Smooth muscle cell (in vitro differentiated cells): ENCODE measurements at regions not wholly inside any gene's neighbourhood (a gene's known extent, or its start where the extent isn't known, plus 50 kb on each side); places are given as distances from the start of the nearest gene placed in this dataset.

ENCODE experiments used
- DNase-seq: peaks from one replicate; lab custom pipeline; 2025; ENCODE audit not compliant: unreplicated experiment; lab: John Stamatoyannopoulos, UW
- H2AFZ ChIP-seq: fragments of 200-600 bp; sonication (generic); 2 replicates; pipeline ENCODE4 v1.6.0; 2016; ENCODE audit warnings: antibody characterized with exemption, low read depth, mild to moderate bottlenecking
- H3F3A ChIP-seq: fragments of 200-600 bp; sonication (generic); 2 replicates; pipeline ENCODE4 v1.6.0; 2017; ENCODE audit warnings: antibody characterized with exemption, low read depth
- H3K27ac ChIP-seq: fragments of 200-600 bp; sonication (generic); 2 replicates; pipeline ENCODE4 v1.5.1; 2016; ENCODE audit warnings: low read depth, mild to moderate bottlenecking
- H3K27me3 ChIP-seq: fragments of 200-600 bp; sonication (generic); 2 replicates; pipeline ENCODE4 v1.6.1; 2016; ENCODE audit warnings: low read depth, mild to moderate bottlenecking
- H3K36me3 ChIP-seq: fragments of 200-600 bp; sonication (generic); 2 replicates; pipeline ENCODE4 v1.5.1; 2016; ENCODE audit warnings: low read depth
- H3K4me1 ChIP-seq: fragments of 200-600 bp; sonication (generic); 2 replicates; pipeline ENCODE4 v1.5.1; 2016; ENCODE audit warnings: low read depth
- H3K4me2 ChIP-seq: fragments of 200-600 bp; sonication (generic); 2 replicates; pipeline ENCODE4 v1.6.0; 2016; ENCODE audit warnings: mild to moderate bottlenecking
- H3K4me3 ChIP-seq: fragments of 200-600 bp; sonication (generic); 2 replicates; pipeline ENCODE4 v1.5.1; 2016; ENCODE audit warnings: mild to moderate bottlenecking
- H3K79me2 ChIP-seq: fragments of 200-600 bp; sonication (generic); 2 replicates; pipeline ENCODE4 v1.6.0; 2016; ENCODE audit warnings: low read depth, mild to moderate bottlenecking
- H3K9ac ChIP-seq: fragments of 200-600 bp; sonication (generic); 2 replicates; pipeline ENCODE4 v1.6.0; 2016; ENCODE audit warnings: low read depth
- H3K9me3 ChIP-seq: fragments of 200-600 bp; sonication (generic); replicated peaks from 2 replicates; pipeline ENCODE4 v1.5.1; 2016; ENCODE audit warnings: low read depth
- H4K20me1 ChIP-seq: fragments of 200-600 bp; sonication (generic); 2 replicates; pipeline ENCODE4 v1.6.0; 2016; ENCODE audit warnings: low read depth
- WGBS: methylation state at CpG from one replicate; pipeline ENCODE4 v1.1.7; 2016; ENCODE audit warnings: low lambda C conversion rate; 5-methylcytosine and 5-hydroxymethylcytosine counted together
- TF ChIP-seq, protein P1 (sequence below): fragments of 200-600 bp; sonication (generic); IDR thresholded peaks from 2 replicates; pipeline ENCODE4 v1.5.1; 2017; ENCODE audit warnings: borderline replicate concordance, mild to moderate bottlenecking, antibody characterized with exemption; ENCODE audit not compliant: insufficient read depth, poor library complexity, severe bottlenecking

GRCh38 chr22:48569476-48570233 is 1258.0 kb downstream of the BRD1 start:
- Histone ChIP-seq H4K20me1 (peaks cover 18% of the 10 kb centered on the region), H3K4me2 (no peak overlapping the region), H2AFZ (no peak overlapping the region), H3K27me3 (peaks cover 16% of the 10 kb centered on the region), H3K4me3 (no peak overlapping the region), H3K4me1 (no peaks in the 10 kb centered on the region), H3F3A (no peaks in the 10 kb centered on the region), H3K27ac (no peak overlapping the region), H3K9me3 (no peaks in the 10 kb centered on the region), H3K36me3 (no peaks in the 10 kb centered on the region), H3K9ac (no peak overlapping the region), H3K79me2 (no peaks in the 10 kb centered on the region)
- DNase-seq, result no peak
- TF ChIP-seq, protein P1, sequence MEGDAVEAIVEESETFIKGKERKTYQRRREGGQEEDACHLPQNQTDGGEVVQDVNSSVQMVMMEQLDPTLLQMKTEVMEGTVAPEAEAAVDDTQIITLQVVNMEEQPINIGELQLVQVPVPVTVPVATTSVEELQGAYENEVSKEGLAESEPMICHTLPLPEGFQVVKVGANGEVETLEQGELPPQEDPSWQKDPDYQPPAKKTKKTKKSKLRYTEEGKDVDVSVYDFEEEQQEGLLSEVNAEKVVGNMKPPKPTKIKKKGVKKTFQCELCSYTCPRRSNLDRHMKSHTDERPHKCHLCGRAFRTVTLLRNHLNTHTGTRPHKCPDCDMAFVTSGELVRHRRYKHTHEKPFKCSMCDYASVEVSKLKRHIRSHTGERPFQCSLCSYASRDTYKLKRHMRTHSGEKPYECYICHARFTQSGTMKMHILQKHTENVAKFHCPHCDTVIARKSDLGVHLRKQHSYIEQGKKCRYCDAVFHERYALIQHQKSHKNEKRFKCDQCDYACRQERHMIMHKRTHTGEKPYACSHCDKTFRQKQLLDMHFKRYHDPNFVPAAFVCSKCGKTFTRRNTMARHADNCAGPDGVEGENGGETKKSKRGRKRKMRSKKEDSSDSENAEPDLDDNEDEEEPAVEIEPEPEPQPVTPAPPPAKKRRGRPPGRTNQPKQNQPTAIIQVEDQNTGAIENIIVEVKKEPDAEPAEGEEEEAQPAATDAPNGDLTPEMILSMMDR, result no peak
- WGBS, result 98% methylated on average over 25 of the region's 25 CpGs

DNA sequence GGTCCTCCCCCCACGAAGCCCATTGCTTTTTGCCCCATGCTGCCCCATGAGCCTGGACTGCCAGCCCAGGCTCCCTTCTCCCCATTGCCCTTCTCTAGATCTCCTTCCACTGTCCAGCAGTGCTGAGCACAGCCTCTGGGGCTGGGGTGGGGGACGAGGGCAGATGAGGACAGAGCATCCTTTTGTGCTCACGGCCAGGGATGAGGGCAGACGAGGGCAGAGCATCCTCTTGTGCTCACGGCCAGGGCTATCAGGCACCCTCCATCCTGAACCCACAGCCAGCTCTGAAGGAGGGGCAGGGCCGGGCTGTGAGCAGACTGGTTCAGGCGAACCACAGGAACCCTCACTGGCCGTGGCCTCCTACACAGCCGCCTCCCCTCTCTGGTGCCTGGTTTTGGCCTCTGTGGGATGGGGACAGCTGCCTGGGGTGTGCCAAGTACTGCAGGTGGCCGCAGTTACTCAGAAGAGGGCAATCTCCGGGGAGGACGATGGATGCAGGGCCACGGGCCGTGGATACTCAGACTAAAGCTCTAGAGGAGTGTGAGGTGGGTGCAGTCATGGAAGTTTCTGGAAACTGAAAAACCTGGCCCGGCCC is 1258.8 kb downstream of the BRD1 start:
- H3K9me3 ChIP-seq, result no peaks in the 10 kb centered on the region
- WGBS, result 92% methylated on average over 15 of the region's 15 CpGs

DNA sequence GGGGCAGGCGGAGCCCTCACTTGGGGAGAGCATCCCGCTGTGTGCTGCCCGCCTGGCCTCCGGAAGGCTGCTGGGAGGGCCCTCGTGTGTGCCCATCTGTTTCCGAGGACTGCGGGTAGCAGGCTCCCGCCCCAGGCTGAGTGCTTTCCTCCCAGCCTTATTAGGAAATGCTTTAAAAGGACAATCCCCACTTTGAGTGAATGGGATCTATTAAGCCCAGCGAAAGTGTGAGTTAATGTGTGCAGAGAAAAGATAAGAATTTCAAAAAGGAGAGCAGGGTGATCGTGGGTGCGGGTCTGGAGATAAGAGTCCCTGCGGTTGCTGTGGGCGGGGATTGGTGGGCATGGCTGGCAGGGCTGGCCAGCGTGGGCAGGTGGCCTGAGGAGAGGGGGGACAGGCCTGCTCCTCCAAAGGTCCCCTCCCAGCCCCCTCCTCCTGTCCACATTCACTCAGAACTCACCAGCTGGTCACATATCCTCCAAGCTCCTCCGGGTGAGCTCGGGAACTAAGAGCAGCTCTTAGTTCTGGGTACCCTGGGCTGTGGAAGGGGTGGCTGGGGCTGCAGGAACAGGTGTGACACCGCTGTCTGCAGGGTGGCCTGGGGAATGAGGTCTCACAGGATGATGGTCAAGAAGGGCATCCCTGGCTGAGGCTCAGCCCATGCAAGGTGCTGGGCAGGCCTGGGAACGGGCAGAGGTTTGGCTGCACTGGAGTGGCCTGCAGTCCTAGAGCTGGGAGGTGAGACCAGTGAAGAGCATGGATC is 1260.3 kb downstream of the BRD1 start:
- H3K36me3 ChIP-seq, result no peaks in the 10 kb centered on the region
- H3K9ac ChIP-seq, result no peak overlapping the region
- no peaks in the 10 kb centered on the region for H3K27me3 ChIP-seq
- H3F3A ChIP-seq, result no peaks in the 10 kb centered on the region
- no peaks in the 10 kb centered on the region for H3K9me3 ChIP-seq
- no peak overlapping the region for H3K4me3 ChIP-seq
- H4K20me1 ChIP-seq, result no peaks in the 10 kb centered on the region
- H3K27ac ChIP-seq, result no peak overlapping the region
- H3K79me2 ChIP-seq, result no peaks in the 10 kb centered on the region
- H2AFZ ChIP-seq, result no peak overlapping the region
- no peak overlapping the region for H3K4me2 ChIP-seq
- WGBS, result 80% methylated on average over 18 of the region's 18 CpGs
- DNase-seq, result no peak
- H3K4me1 ChIP-seq, result no peaks in the 10 kb centered on the region
- TF ChIP-seq, protein P1, result no peak

More for the DNA sequence above, 1258.8 kb downstream of the BRD1 start:
- no peak for DNase-seq
- Histone ChIP-seq H3K36me3 (no peaks in the 10 kb centered on the region), H3K4me2 (no peak overlapping the region), H3F3A (no peaks in the 10 kb centered on the region), H2AFZ (no peak overlapping the region), H3K79me2 (no peaks in the 10 kb centered on the region), H4K20me1 (peaks cover 10% of the 10 kb centered on the region), H3K4me3 (no peak overlapping the region), H3K27ac (no peak overlapping the region), H3K4me1 (no peaks in the 10 kb centered on the region), H3K9ac (no peak overlapping the region), H3K27me3 (peaks cover 8% of the 10 kb centered on the region)
- TF ChIP-seq, protein P1, result no peak
